Ishikawa (cell line): ENCODE measurements at regions not wholly inside any gene's neighbourhood (a gene's known extent, or its start where the extent isn't known, plus 50 kb on each side); places are given as distances from the start of the nearest gene placed in this dataset.

ENCODE experiments used
- EGR1 ChIP-seq: IDR thresholded peaks from 2 replicates; pipeline ENCODE4 v1.6.1; 2012
- EP300 ChIP-seq: IDR thresholded peaks from 2 replicates; pipeline ENCODE4 v1.6.1; 2012; ENCODE audit warnings: borderline replicate concordance
- TAF1 ChIP-seq: IDR thresholded peaks from 2 replicates; pipeline ENCODE4 v1.6.1; 2012; ENCODE audit warnings: low read depth, mild to moderate bottlenecking
- TEAD4 ChIP-seq: IDR thresholded peaks from 2 replicates; pipeline ENCODE4 v1.6.1; 2012
- YY1 ChIP-seq: IDR thresholded peaks from 2 replicates; pipeline ENCODE4 v1.6.1; 2012; ENCODE audit warnings: low read depth
- TF ChIP-seq, protein P1 (sequence below): IDR thresholded peaks from 2 replicates; pipeline ENCODE4 v1.6.1; 2012

DNA sequence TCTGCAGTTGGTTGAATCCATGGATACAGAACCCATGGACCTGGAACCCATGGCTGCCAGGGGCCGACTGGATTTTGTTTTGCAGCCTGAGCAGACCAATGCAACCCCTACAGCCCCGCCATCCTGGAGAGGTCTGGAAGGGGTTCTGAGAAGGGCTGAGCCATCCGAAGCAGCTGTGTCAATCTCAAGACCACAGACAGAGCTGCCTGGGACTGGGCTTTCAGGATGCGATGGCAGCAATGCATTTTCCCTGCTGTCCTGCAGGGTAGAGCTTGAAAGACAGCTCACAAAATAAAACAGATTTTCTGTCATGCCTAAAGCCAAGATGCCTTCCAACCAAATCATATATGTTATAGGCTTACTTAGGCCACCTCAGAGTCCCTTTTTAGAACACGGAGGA is 125.8 kb upstream of the NXT1 start:
- TF ChIP-seq EP300 (no peak), YY1 (no peak), TEAD4 (no peak), TAF1 (no peak), EGR1 (no peak)
- TF ChIP-seq, protein P1, sequence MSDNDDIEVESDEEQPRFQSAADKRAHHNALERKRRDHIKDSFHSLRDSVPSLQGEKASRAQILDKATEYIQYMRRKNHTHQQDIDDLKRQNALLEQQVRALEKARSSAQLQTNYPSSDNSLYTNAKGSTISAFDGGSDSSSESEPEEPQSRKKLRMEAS, result no peak
